Natural killer cell (primary cell): ENCODE measurements at regions not wholly inside any gene's neighbourhood (a gene's known extent, or its start where the extent isn't known, plus 50 kb on each side); places are given as distances from the start of the nearest gene placed in this dataset.

ENCODE experiments used
- ATAC-seq, 3 donors: fragments of 150-1000 bp in 2 of 3; fragments of 200-7000 bp in 1 of 3; cut with Tn5 transposase; 1 replicate in 1 of 3; 2 replicates in 2 of 3; pipeline ENCODE4 v1.10.0; 2021; ENCODE audit warnings: mild to moderate bottlenecking in 2 of 3, moderate library complexity in 2 of 3
- DNase-seq, 2 donors: peaks; one replicate each; pipeline versions ENCODE4 v3.0.0 to v3.0.0-alpha.2; 2013 to 2021; ENCODE audit warnings: mixed read lengths in 1 of 2
- H3K27ac ChIP-seq: one replicate; pipeline ENCODE4 v1.5.1; 2013; ENCODE audit warnings: mild to moderate bottlenecking, low read length
- H3K27me3 ChIP-seq: one replicate; pipeline ENCODE4 v1.6.1; 2013; ENCODE audit warnings: low read length; ENCODE audit not compliant: control insufficient read depth, insufficient read depth
- H3K36me3 ChIP-seq: one replicate; pipeline ENCODE4 v1.6.1; 2013; ENCODE audit warnings: low read length; ENCODE audit not compliant: control insufficient read depth, insufficient read depth
- H3K4me1 ChIP-seq: one replicate; pipeline ENCODE4 v1.6.1; 2013; ENCODE audit warnings: low read length; ENCODE audit not compliant: control insufficient read depth, insufficient read depth
- H3K4me3 ChIP-seq: one replicate; pipeline ENCODE4 v1.5.1; 2013; ENCODE audit warnings: low read length
- H3K9me3 ChIP-seq: one replicate; pipeline ENCODE4 v1.6.1; 2013; ENCODE audit warnings: low read length; ENCODE audit not compliant: control insufficient read depth, insufficient read depth
- H3K27ac Mint-ChIP-seq, 2 donors: one replicate each; pipeline ENCODE4 v1.8.0; 2022; ENCODE audit warnings: mild to moderate bottlenecking in 2 of 2, mixed read lengths in 2 of 2, moderate library complexity in 1 of 2
- H3K27me3 Mint-ChIP-seq, 2 donors: one replicate each; pipeline ENCODE4 v1.8.0; 2022; ENCODE audit warnings: low read depth in 2 of 2, mixed read lengths in 2 of 2
- H3K36me3 Mint-ChIP-seq: one replicate; pipeline ENCODE4 v1.8.0; 2022; ENCODE audit warnings: mixed read lengths
- H3K4me1 Mint-ChIP-seq, 2 donors: one replicate each; pipeline ENCODE4 v1.8.0; 2022; ENCODE audit warnings: mixed read lengths in 2 of 2
- H3K4me3 Mint-ChIP-seq: one replicate; pipeline ENCODE4 v1.8.0; 2022; ENCODE audit warnings: mild to moderate bottlenecking, moderate library complexity, mixed read lengths
- H3K9me3 Mint-ChIP-seq, 2 donors: one replicate each; pipeline ENCODE4 v1.8.0; 2022; ENCODE audit warnings: mixed read lengths in 2 of 2
- CTCF ChIP-seq: fragments of 200-600 bp; IDR thresholded peaks from one replicate; pipeline ENCODE4 v1.8.0; 2022; ENCODE audit warnings: antibody characterized with exemption
- whole genome bisulfite sequencing: methylation state at CpG from one replicate; pipeline ENCODE4 v1.1.7; 2013; ENCODE audit warnings: missing lambda C conversion rate; ENCODE audit not compliant: insufficient coverage; 5-methylcytosine and 5-hydroxymethylcytosine counted together
- intact Hi-C: fragments of 100-400 bp; cut with micrococcal nuclease; formaldehyde crosslinking; loops from one replicate; pipeline ENCODE4 v1.14.2; 2022

- no peak overlapping the region for H3K27ac ChIP-seq
- no peak for DNase-seq
- no peaks in the 10 kb centered on the region for H3K36me3 ChIP-seq
- ATAC-seq: no peak
- no peaks in the 10 kb centered on the region for H3K4me1 ChIP-seq
- WGBS: 94% methylated on average over 1 of the region's 2 CpGs
- Mint-ChIP-seq H3K4me1 (no peaks in the 10 kb centered on the region), H3K27ac (no peak overlapping the region), H3K9me3 (peaks cover 0 to 5% of the 10 kb centered on the region in 2 donors), H3K27me3 (peaks cover 5 to 16% of the 10 kb centered on the region in 2 donors), H3K4me3 (no peak overlapping the region), H3K36me3 (no peaks in the 10 kb centered on the region)
- intact Hi-C loops: no loop called here
- H3K4me3 ChIP-seq: no peak overlapping the region
- no peaks in the 10 kb centered on the region for H3K9me3 ChIP-seq
- no peak for TF ChIP-seq CTCF
- H3K27me3 ChIP-seq: no peaks in the 10 kb centered on the region
Measured at GRCh38 chr2:65710779-65711295, 278.4 kb upstream of the SPRED2 start.

- no peak for ATAC-seq
- WGBS: 83% methylated on average over 5 of the region's 5 CpGs
- TF ChIP-seq CTCF: no peak
- H3K27ac Mint-ChIP-seq: no peak overlapping the region
- no peak overlapping the region for H3K4me3 Mint-ChIP-seq
- no peaks in the 10 kb centered on the region for H3K4me1 Mint-ChIP-seq
- H3K4me1 ChIP-seq: no peaks in the 10 kb centered on the region
- no peaks in the 10 kb centered on the region for H3K9me3 ChIP-seq
- H3K27me3 Mint-ChIP-seq: peaks cover 5 to 16% of the 10 kb centered on the region in 2 donors
- H3K9me3 Mint-ChIP-seq: peaks cover 0 to 7% of the 10 kb centered on the region in 2 donors
- no peaks in the 10 kb centered on the region for H3K36me3 ChIP-seq
- DNase-seq: no peak
- no peak overlapping the region for H3K27ac ChIP-seq
- H3K36me3 Mint-ChIP-seq: no peaks in the 10 kb centered on the region
- no peaks in the 10 kb centered on the region for H3K27me3 ChIP-seq
- H3K4me3 ChIP-seq: no peak overlapping the region
- intact Hi-C loops: no loop called here
Measured at GRCh38 chr2:65710356-65710755, 278.0 kb upstream of the SPRED2 start.

GRCh38 chr2:65708086-65708485 is 275.7 kb upstream of the SPRED2 start:
- ATAC-seq (no peak), DNase-seq (no peak)
- Histone ChIP-seq H3K4me1 (no peaks in the 10 kb centered on the region), H3K4me3 (no peak overlapping the region), H3K36me3 (no peaks in the 10 kb centered on the region), H3K9me3 (no peaks in the 10 kb centered on the region), H3K27ac (no peak overlapping the region), H3K27me3 (no peaks in the 10 kb centered on the region)
- Mint-ChIP-seq H3K4me1 (no peaks in the 10 kb centered on the region), H3K27me3 (peaks cover 7 to 24% of the 10 kb centered on the region in 2 donors), H3K27ac (no peak overlapping the region), H3K4me3 (no peak overlapping the region), H3K9me3 (peaks cover 0 to 9% of the 10 kb centered on the region in 2 donors), H3K36me3 (no peaks in the 10 kb centered on the region)
- no peak for TF ChIP-seq CTCF
- intact Hi-C loops: no loop called here
- 60% methylated on average over 1 of the region's 3 CpGs for WGBS

- H3K4me3 Mint-ChIP-seq: no peak overlapping the region
- DNase-seq (no peak), ATAC-seq (no peak)
- no peaks in the 10 kb centered on the region for H3K36me3 Mint-ChIP-seq
- H3K36me3 ChIP-seq: no peaks in the 10 kb centered on the region
- H3K4me3 ChIP-seq: no peak overlapping the region
- no CpG with 5 or more reads among the region's 1 CpG for WGBS
- no peaks in the 10 kb centered on the region for H3K4me1 ChIP-seq
- intact Hi-C loops: no loop called here
- TF ChIP-seq CTCF: no peak
- H3K9me3 ChIP-seq: no peaks in the 10 kb centered on the region
- H3K27ac Mint-ChIP-seq: no peak overlapping the region
- H3K27me3 ChIP-seq: no peaks in the 10 kb centered on the region
- no peaks in the 10 kb centered on the region for H3K4me1 Mint-ChIP-seq
- H3K9me3 Mint-ChIP-seq: peaks cover 0 to 9% of the 10 kb centered on the region in 2 donors
- H3K27me3 Mint-ChIP-seq: peaks cover 7 to 26% of the 10 kb centered on the region in 2 donors
- H3K27ac ChIP-seq: no peak overlapping the region
Measured at GRCh38 chr2:65706411-65706810, 274.0 kb upstream of the SPRED2 start.
